Thyroid gland (tissue), 4 donors: ENCODE measurements at regions not wholly inside any gene's neighbourhood (a gene's known extent, or its start where the extent isn't known, plus 50 kb on each side); places are given as distances from the start of the nearest gene placed in this dataset.

ENCODE experiments used
- DNase-seq, 2 donors: peaks; one replicate each; pipeline ENCODE4 v3.0.0-alpha.2; 2019
- H3K27ac ChIP-seq, 3 donors: fragments of 200-600 bp; sonication (generic); 1 replicate in 2 of 3; 2 replicates in 1 of 3; pipeline ENCODE4 v1.5.1; 2016 to 2019; ENCODE audit warnings: mild to moderate bottlenecking in 1 of 3, moderate library complexity in 1 of 3
- H3K27me3 ChIP-seq: fragments of 200-600 bp; sonication (generic); one replicate; pipeline ENCODE4 v1.5.1; 2019
- H3K36me3 ChIP-seq, 2 donors: fragments of 200-600 bp; sonication (generic); one replicate each; pipeline ENCODE4 v1.5.1; 2016 to 2019
- H3K4me1 ChIP-seq, 2 donors: fragments of 200-600 bp; sonication (generic); one replicate each; pipeline ENCODE4 v1.5.1; 2017 to 2019
- H3K4me3 ChIP-seq, 3 donors: fragments of 200-600 bp; sonication (generic); replicated peaks in 1 of 3; 1 replicate in 2 of 3; 2 replicates in 1 of 3; pipeline ENCODE4 v1.5.1; 2016; ENCODE audit warnings: mild to moderate bottlenecking in 1 of 3
- H3K9me3 ChIP-seq: fragments of 200-600 bp; sonication (generic); one replicate; pipeline ENCODE4 v1.5.1; 2017
- CTCF ChIP-seq, 6 experiments: fragments of 200-600 bp in 3 of 6; fragments of 450-650 bp in 3 of 6; sonication (generic) in 3 of 6; IDR thresholded peaks; one replicate each; pipeline ENCODE4 v1.5.1; 2016 to 2019; ENCODE audit warnings: antibody characterized with exemption in 6 of 6, mild to moderate bottlenecking in 2 of 6, inconsistent platforms in 1 of 6, moderate library complexity in 1 of 6
- POLR2A ChIP-seq, 2 donors: fragments of 450-650 bp; IDR thresholded peaks; one replicate each; pipeline ENCODE4 v1.6.1; 2017; ENCODE audit warnings: antibody characterized with exemption in 2 of 2, mild to moderate bottlenecking in 2 of 2, moderate library complexity in 1 of 2
- WGBS, 2 donors: methylation state at CpG; one replicate each; pipeline ENCODE4 v1.1.5; 2017; 5-methylcytosine and 5-hydroxymethylcytosine counted together
- intact Hi-C: fragments of 100-400 bp; cut with DNase I; formaldehyde crosslinking; loops from one replicate; pipeline ENCODE4 v1.15.1; 2023

GRCh38 chr20:43821795-43822194 is 92.9 kb upstream of the TOX2 start:
- intact Hi-C loops, result no loop called here
- Histone ChIP-seq H3K36me3 (no peaks in the 10 kb centered on the region), H3K27me3 (no peaks in the 10 kb centered on the region), H3K4me1 (no peaks in the 10 kb centered on the region), H3K9me3 (no peaks in the 10 kb centered on the region), H3K27ac (no peak overlapping the region), H3K4me3 (no peak overlapping the region)
- 85 to 90% methylated on average over 3 of the region's 3 CpGs for WGBS, 2 donors
- DNase-seq, result no peak
- TF ChIP-seq POLR2A (IDR thresholded peaks at IDR 0.05) (no peak), CTCF (IDR thresholded peaks at IDR 0.05) (no peak)

GRCh38 chr20:43820731-43821330 is 93.8 kb upstream of the TOX2 start:
- intact Hi-C loops, result no loop called here
- H3K27me3 ChIP-seq, result no peaks in the 10 kb centered on the region
- H3K36me3 ChIP-seq, result no peaks in the 10 kb centered on the region
- 83 to 84% methylated on average over 7 of the region's 7 CpGs for WGBS, 2 donors
- no peak overlapping the region for H3K27ac ChIP-seq
- no peak overlapping the region for H3K4me3 ChIP-seq
- DNase-seq, result no peak
- H3K4me1 ChIP-seq, result no peaks in the 10 kb centered on the region
- TF ChIP-seq CTCF (IDR thresholded peaks at IDR 0.05), result no peak
- no peak for TF ChIP-seq POLR2A (IDR thresholded peaks at IDR 0.05)
- no peaks in the 10 kb centered on the region for H3K9me3 ChIP-seq

- no peaks in the 10 kb centered on the region for H3K4me1 ChIP-seq
- H3K4me3 ChIP-seq, result no peak overlapping the region
- no peaks in the 10 kb centered on the region for H3K36me3 ChIP-seq
- no peaks in the 10 kb centered on the region for H3K27me3 ChIP-seq
- intact Hi-C loops, result no loop called here
- TF ChIP-seq POLR2A (IDR thresholded peaks at IDR 0.05), result no peak
- TF ChIP-seq CTCF (IDR thresholded peaks at IDR 0.05), result no peak
- no peaks in the 10 kb centered on the region for H3K9me3 ChIP-seq
- no peak for DNase-seq
- H3K27ac ChIP-seq, result no peak overlapping the region
Measured at GRCh38 chr20:43812216-43812615, 85.4 kb upstream of the GTSF1L start.

- intact Hi-C loops, result no loop called here
- no peak overlapping the region for H3K4me3 ChIP-seq
- H3K27ac ChIP-seq, result no peak overlapping the region
- H3K9me3 ChIP-seq, result no peaks in the 10 kb centered on the region
- TF ChIP-seq POLR2A (IDR thresholded peaks at IDR 0.05) (no peak), CTCF (IDR thresholded peaks at IDR 0.05) (no peak)
- H3K36me3 ChIP-seq, result no peaks in the 10 kb centered on the region
- no peak for DNase-seq
- WGBS, 2 donors, result 80 to 81% methylated on average over 4 of the region's 4 CpGs
- H3K4me1 ChIP-seq, result no peaks in the 10 kb centered on the region
- H3K27me3 ChIP-seq, result no peaks in the 10 kb centered on the region
Measured at GRCh38 chr20:43809206-43809819, 82.5 kb upstream of the GTSF1L start.

- no peaks in the 10 kb centered on the region for H3K36me3 ChIP-seq
- H3K4me1 ChIP-seq, result no peaks in the 10 kb centered on the region
- H3K4me3 ChIP-seq, result no peak overlapping the region
- 63 to 69% methylated on average over 5 of the region's 5 CpGs for WGBS, 2 donors
- H3K27me3 ChIP-seq, result no peaks in the 10 kb centered on the region
- no peaks in the 10 kb centered on the region for H3K9me3 ChIP-seq
- intact Hi-C loops, result no loop called here
- no peak overlapping the region for H3K27ac ChIP-seq
- TF ChIP-seq CTCF (IDR thresholded peaks at IDR 0.05) (no peak), POLR2A (IDR thresholded peaks at IDR 0.05) (no peak)
- DNase-seq, result no peak
Measured at GRCh38 chr20:43804781-43805180, 78.0 kb upstream of the GTSF1L start.
